HCT116 (cell line): ENCODE measurements at regions not wholly inside any gene's neighbourhood (a gene's known extent, or its start where the extent isn't known, plus 50 kb on each side); places are given as distances from the start of the nearest gene placed in this dataset.

ENCODE experiments used
- CTCF ChIP-seq, 3 experiments: fragments of 200-600 bp in 1 of 3; sonication (generic) in 1 of 3; IDR thresholded peaks in 2 of 3; conservative IDR thresholded peaks in 1 of 3; 2 replicates each; pipeline ENCODE4 v1.5.1; 2012 to 2017; ENCODE audit warnings: low read depth in 2 of 3, low read length in 2 of 3, antibody characterized with exemption in 1 of 3, borderline replicate concordance in 1 of 3, control low read depth in 1 of 3, mild to moderate bottlenecking in 1 of 3, mixed read lengths in 1 of 3, mixed run types in 1 of 3, moderate library complexity in 1 of 3; ENCODE audit not compliant: insufficient read depth in 1 of 3
- YY1 ChIP-seq: IDR thresholded peaks from 2 replicates; pipeline ENCODE4 v1.6.1; 2011; ENCODE audit warnings: low read length, low read depth, moderate library complexity, mild to moderate bottlenecking; ENCODE audit not compliant: insufficient replicate concordance; ENCODE audit errors: extremely low read depth

DNA sequence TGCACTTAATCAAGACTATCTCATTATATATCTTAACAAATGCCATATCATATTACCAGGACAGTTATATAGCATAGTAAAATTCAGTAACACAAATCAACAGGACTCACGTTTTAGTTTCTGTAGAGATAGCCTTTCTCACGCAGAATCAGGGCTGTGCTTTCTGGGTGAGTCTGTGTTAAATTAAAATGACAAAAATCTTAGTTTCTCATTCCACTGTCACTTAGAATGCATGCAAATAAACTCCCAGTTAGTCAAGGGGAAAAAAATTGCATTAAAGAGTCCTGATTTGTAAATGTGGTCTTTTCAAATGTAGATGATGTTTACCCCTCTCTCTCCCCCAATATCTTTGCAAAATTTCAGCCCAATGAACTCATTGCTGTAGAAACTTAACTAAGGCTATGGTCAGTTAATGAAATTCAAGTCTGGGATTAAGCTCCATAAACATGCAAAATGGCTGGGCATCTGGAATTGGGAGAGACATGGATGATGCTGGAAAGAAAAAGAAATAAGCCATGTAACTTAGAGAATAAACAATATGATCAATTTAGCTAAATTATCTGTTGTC is 77.8 kb upstream of the MGAT4C start:
- TF ChIP-seq YY1 (no peak), CTCF (IDR thresholded peaks at IDR 0.05 in 2 of 3, conservative IDR thresholded peaks at IDR 0.05 in 1 of 3; ENCODE audit: borderline replicate concordance in 1 of 3, insufficient read depth in 1 of 3, low read depth in 2 of 3, low read length in 2 of 3) (no peak)
